HepG2 (cell line): ENCODE measurements at regions not wholly inside any gene's neighbourhood (a gene's known extent, or its start where the extent isn't known, plus 50 kb on each side); places are given as distances from the start of the nearest gene placed in this dataset.

ENCODE experiments used
- CBX5 ChIP-seq: sonication (generic); formaldehyde crosslinking; IDR thresholded peaks from 2 replicates; pipeline ENCODE4 v1.4.0; 2020; ENCODE audit warnings: missing genetic modification reagents, borderline replicate concordance
- FOXA3 ChIP-seq: IDR thresholded peaks from 2 replicates; pipeline ENCODE4 v1.6.1; 2016; ENCODE audit warnings: missing genetic modification reagents, missing compliant biosample characterization
- MXI1 ChIP-seq: IDR thresholded peaks from 3 replicates; pipeline ENCODE4 v1.6.1; 2012; ENCODE audit warnings: low read depth, low read length, inconsistent platforms, borderline replicate concordance
- SUZ12 ChIP-seq: fragments of 150-350 bp; IDR thresholded peaks from 2 replicates; pipeline ENCODE4 v1.6.1; 2014; ENCODE audit warnings: low read depth, low read length
- YY1 ChIP-seq: IDR thresholded peaks from 2 replicates; pipeline ENCODE4 v1.6.1; 2011; ENCODE audit warnings: low read length, low read depth, moderate library complexity, mild to moderate bottlenecking; ENCODE audit not compliant: insufficient read depth, insufficient replicate concordance
- ZNF225 ChIP-seq: sonication (generic); formaldehyde crosslinking; IDR thresholded peaks from 2 replicates; pipeline ENCODE4 v1.4.0; 2020; ENCODE audit warnings: mild to moderate bottlenecking, missing genetic modification reagents
- ZNF430 ChIP-seq: sonication (generic); formaldehyde crosslinking; IDR thresholded peaks from 2 replicates; pipeline ENCODE4 v1.9.0; 2021; ENCODE audit warnings: mild to moderate bottlenecking, missing genetic modification reagents
- ZNF878 ChIP-seq: sonication (generic); formaldehyde crosslinking; IDR thresholded peaks from 2 replicates; pipeline ENCODE4 v1.8.1; 2023; ENCODE audit warnings: mild to moderate bottlenecking, missing genetic modification reagents, moderate library complexity
- ZSCAN31 ChIP-seq: sonication (generic); formaldehyde crosslinking; IDR thresholded peaks from 2 replicates; pipeline ENCODE4 v1.5.0; 2020; ENCODE audit warnings: low read depth, mild to moderate bottlenecking, missing genetic modification reagents
- TF ChIP-seq, protein P1 (sequence below): sonication (generic); formaldehyde crosslinking; IDR thresholded peaks from 2 replicates; pipeline ENCODE4 v1.4.0; 2020; ENCODE audit warnings: missing genetic modification reagents
- TF ChIP-seq, protein P2 (sequence below): sonication (generic); formaldehyde crosslinking; IDR thresholded peaks from 2 replicates; pipeline ENCODE4 v1.5.0; 2020; ENCODE audit warnings: mild to moderate bottlenecking, missing genetic modification reagents, moderate library complexity

DNA sequence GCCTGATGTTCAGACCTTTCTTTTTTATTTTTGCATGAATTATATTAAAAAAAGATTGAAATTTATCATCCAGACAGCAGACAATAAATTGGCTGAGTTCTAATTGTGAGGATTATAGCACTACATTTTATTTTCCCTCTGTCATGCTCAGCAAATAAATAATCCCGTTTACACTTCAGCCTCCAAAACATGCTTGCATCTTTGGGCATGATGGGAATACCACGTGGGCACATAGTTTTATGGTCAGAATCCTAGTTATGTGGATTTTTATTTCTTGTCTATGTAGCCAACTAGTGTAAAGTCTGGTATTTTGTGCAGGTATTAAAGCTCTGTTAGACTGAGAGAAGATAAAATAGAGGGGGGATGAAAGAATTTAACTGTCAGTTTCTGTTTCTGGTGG lies 276.9 kb upstream of the E2F7 start:
- TF ChIP-seq, protein P1, sequence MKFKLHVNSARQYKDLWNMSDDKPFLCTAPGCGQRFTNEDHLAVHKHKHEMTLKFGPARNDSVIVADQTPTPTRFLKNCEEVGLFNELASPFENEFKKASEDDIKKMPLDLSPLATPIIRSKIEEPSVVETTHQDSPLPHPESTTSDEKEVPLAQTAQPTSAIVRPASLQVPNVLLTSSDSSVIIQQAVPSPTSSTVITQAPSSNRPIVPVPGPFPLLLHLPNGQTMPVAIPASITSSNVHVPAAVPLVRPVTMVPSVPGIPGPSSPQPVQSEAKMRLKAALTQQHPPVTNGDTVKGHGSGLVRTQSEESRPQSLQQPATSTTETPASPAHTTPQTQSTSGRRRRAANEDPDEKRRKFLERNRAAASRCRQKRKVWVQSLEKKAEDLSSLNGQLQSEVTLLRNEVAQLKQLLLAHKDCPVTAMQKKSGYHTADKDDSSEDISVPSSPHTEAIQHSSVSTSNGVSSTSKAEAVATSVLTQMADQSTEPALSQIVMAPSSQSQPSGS (CRISPR knock-in tag) = no peak
- TF ChIP-seq, protein P2, sequence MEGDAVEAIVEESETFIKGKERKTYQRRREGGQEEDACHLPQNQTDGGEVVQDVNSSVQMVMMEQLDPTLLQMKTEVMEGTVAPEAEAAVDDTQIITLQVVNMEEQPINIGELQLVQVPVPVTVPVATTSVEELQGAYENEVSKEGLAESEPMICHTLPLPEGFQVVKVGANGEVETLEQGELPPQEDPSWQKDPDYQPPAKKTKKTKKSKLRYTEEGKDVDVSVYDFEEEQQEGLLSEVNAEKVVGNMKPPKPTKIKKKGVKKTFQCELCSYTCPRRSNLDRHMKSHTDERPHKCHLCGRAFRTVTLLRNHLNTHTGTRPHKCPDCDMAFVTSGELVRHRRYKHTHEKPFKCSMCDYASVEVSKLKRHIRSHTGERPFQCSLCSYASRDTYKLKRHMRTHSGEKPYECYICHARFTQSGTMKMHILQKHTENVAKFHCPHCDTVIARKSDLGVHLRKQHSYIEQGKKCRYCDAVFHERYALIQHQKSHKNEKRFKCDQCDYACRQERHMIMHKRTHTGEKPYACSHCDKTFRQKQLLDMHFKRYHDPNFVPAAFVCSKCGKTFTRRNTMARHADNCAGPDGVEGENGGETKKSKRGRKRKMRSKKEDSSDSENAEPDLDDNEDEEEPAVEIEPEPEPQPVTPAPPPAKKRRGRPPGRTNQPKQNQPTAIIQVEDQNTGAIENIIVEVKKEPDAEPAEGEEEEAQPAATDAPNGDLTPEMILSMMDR (CRISPR knock-in tag) = no peak
- TF ChIP-seq ZNF225 (CRISPR knock-in tag) (no peak), YY1 (no peak), SUZ12 (no peak), ZSCAN31 (CRISPR knock-in tag) (no peak), FOXA3 (no peak), ZNF878 (no peak), MXI1 (no peak), CBX5 (CRISPR knock-in tag) (no peak), ZNF430 (CRISPR knock-in tag) (no peak)
